ENCODE measurements at regions not wholly inside any gene's neighbourhood (a gene's known extent, or its start where the extent isn't known, plus 50 kb on each side); places are given as distances from the start of the nearest gene placed in this dataset.

DNA sequence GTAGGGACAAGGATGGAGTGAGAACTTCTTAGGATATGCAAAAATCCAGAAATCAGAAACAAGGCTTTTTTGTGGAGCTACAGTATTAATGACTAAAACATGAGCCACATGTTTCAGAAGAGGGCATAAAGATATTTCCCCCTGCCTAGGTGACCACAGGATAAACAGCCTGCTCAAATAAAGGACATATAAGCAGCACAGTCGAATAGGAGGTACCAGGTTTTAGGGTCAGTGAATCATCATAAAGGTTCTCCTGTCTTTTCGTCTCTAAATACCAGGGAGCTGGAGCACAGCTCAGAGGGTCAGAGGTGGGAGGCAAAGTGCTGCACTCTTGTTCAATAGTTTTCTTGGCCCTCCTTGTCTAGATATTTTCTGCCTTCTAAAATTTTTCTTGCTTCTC lies 211.9 kb upstream of the HS3ST1 start:
- Histone ChIP-seq H4K20me1 (ENCODE audit: insufficient read depth, low read length) (no peaks in the 10 kb centered on the region), H3K4me1 (ENCODE audit: low read length) (no peaks in the 10 kb centered on the region), H3K79me2 (ENCODE audit: low read length) (no peaks in the 10 kb centered on the region), H3K36me3 (replicated peaks; ENCODE audit: insufficient read depth, low read length) (no peaks in the 10 kb centered on the region), H3K4me3 (ENCODE audit: low read length) (no peak overlapping the region), H2AFZ (ENCODE audit: low read length) (no peak overlapping the region), H3K9me2 (replicated peaks; ENCODE audit: insufficient read depth, low read length) (no peaks in the 10 kb centered on the region), H3K9me3 (replicated peaks; ENCODE audit: insufficient read depth, low read length) (no peaks in the 10 kb centered on the region), H3K27me3 (replicated peaks; ENCODE audit: insufficient read depth, low read length) (no peaks in the 10 kb centered on the region), H3K4me2 (ENCODE audit: low read depth, low read length) (no peak overlapping the region), H3K9ac (ENCODE audit: low read length) (no peak overlapping the region), H3K27ac (ENCODE audit: low read length) (no peak overlapping the region), H3F3A (ENCODE audit: insufficient read depth, low read length) (no peaks in the 10 kb centered on the region)
- DNase-seq, result no peak
- TF ChIP-seq, protein P1, sequence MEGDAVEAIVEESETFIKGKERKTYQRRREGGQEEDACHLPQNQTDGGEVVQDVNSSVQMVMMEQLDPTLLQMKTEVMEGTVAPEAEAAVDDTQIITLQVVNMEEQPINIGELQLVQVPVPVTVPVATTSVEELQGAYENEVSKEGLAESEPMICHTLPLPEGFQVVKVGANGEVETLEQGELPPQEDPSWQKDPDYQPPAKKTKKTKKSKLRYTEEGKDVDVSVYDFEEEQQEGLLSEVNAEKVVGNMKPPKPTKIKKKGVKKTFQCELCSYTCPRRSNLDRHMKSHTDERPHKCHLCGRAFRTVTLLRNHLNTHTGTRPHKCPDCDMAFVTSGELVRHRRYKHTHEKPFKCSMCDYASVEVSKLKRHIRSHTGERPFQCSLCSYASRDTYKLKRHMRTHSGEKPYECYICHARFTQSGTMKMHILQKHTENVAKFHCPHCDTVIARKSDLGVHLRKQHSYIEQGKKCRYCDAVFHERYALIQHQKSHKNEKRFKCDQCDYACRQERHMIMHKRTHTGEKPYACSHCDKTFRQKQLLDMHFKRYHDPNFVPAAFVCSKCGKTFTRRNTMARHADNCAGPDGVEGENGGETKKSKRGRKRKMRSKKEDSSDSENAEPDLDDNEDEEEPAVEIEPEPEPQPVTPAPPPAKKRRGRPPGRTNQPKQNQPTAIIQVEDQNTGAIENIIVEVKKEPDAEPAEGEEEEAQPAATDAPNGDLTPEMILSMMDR (IDR thresholded peaks at IDR 0.05; ENCODE audit: low read length), result no peak
- TF ChIP-seq EZH2 (optimal IDR thresholded peaks at IDR 0.05; ENCODE audit: low read depth, low read length) (no peak), EZH2phosphoT487 (IDR thresholded peaks at IDR 0.05; ENCODE audit: low read length) (no peak)

DNA sequence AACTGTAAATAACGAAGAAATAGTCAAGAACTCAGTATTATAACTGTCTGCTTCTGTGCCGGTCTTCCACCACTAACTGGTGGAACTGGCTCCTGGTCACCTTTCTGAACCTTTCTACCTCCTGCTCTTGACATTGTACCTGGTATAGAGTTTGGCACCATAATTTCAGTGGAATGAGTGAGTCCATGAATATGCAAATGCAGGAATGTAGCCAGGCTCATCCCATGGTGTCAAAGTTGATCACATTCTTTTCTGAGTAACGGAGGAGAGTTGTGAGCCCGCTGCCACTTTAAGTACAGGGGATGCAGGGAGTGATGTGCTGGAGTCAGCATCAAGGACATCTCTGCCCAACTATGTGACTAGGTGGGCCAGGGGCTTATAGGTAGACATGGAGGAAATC lies 207.9 kb upstream of the HS3ST1 start:
- Histone ChIP-seq H3K27me3 (replicated peaks; ENCODE audit: insufficient read depth, low read length) (no peaks in the 10 kb centered on the region), H3K9me3 (replicated peaks; ENCODE audit: insufficient read depth, low read length) (no peaks in the 10 kb centered on the region), H3K4me2 (ENCODE audit: low read depth, low read length) (no peak overlapping the region), H3K9me2 (replicated peaks; ENCODE audit: insufficient read depth, low read length) (no peaks in the 10 kb centered on the region), H3K79me2 (ENCODE audit: low read length) (no peaks in the 10 kb centered on the region), H3F3A (ENCODE audit: insufficient read depth, low read length) (no peaks in the 10 kb centered on the region), H3K4me3 (ENCODE audit: low read length) (no peak overlapping the region), H2AFZ (ENCODE audit: low read length) (no peak overlapping the region), H3K9ac (ENCODE audit: low read length) (no peak overlapping the region), H3K36me3 (replicated peaks; ENCODE audit: insufficient read depth, low read length) (no peaks in the 10 kb centered on the region), H4K20me1 (ENCODE audit: insufficient read depth, low read length) (no peaks in the 10 kb centered on the region), H3K27ac (ENCODE audit: low read length) (no peak overlapping the region), H3K4me1 (ENCODE audit: low read length) (0 out of 2 replicates have a peak, but pooled peaks cover 5% of the 10 kb centered on the region)
- DNase-seq, result no peak
- TF ChIP-seq, protein P1 (IDR thresholded peaks at IDR 0.05; ENCODE audit: low read length), result no peak
- TF ChIP-seq EZH2phosphoT487 (IDR thresholded peaks at IDR 0.05; ENCODE audit: low read length) (no peak), EZH2 (optimal IDR thresholded peaks at IDR 0.05; ENCODE audit: low read depth, low read length) (no peak)

DNA sequence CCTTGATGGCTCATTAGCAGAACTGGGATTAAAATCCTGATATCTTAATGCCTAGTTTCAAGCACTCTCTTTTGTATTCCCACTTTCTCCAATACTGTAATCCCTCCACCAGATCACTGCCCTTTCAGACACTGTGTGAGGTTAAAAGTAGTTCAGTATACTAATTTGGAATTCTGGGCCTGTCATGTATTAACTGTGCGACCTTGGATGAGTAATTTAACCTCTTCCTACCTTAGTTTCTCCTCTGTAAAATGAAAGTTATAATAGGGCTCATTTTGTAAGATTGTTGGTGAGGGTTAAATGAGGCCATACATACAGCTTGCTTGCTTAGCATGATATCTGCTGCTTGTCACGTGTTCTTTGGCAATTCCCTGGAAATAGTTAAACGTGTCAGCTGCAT lies 207.3 kb upstream of the HS3ST1 start:
- Histone ChIP-seq H3K9me2 (replicated peaks; ENCODE audit: insufficient read depth, low read length) (no peaks in the 10 kb centered on the region), H3K27ac (ENCODE audit: low read length) (no peak overlapping the region), H3F3A (ENCODE audit: insufficient read depth, low read length) (no peaks in the 10 kb centered on the region), H3K36me3 (replicated peaks; ENCODE audit: insufficient read depth, low read length) (no peaks in the 10 kb centered on the region), H3K79me2 (ENCODE audit: low read length) (no peaks in the 10 kb centered on the region), H3K4me1 (ENCODE audit: low read length) (0 out of 2 replicates have a peak, but pooled peaks cover 5% of the 10 kb centered on the region), H3K4me2 (ENCODE audit: low read depth, low read length) (no peak overlapping the region), H3K27me3 (replicated peaks; ENCODE audit: insufficient read depth, low read length) (no peaks in the 10 kb centered on the region), H3K9ac (ENCODE audit: low read length) (no peak overlapping the region), H3K9me3 (replicated peaks; ENCODE audit: insufficient read depth, low read length) (no peaks in the 10 kb centered on the region), H4K20me1 (ENCODE audit: insufficient read depth, low read length) (no peaks in the 10 kb centered on the region), H3K4me3 (ENCODE audit: low read length) (no peak overlapping the region), H2AFZ (ENCODE audit: low read length) (no peak overlapping the region)
- TF ChIP-seq, protein P1 (IDR thresholded peaks at IDR 0.05; ENCODE audit: low read length), result no peak
- no peak for TF ChIP-seq EZH2 (optimal IDR thresholded peaks at IDR 0.05; ENCODE audit: low read depth, low read length)
- no peak for TF ChIP-seq EZH2phosphoT487 (IDR thresholded peaks at IDR 0.05; ENCODE audit: low read length)
- DNase-seq, result no peak
